OCI-LY3 (cell line): ENCODE measurements at regions not wholly inside any gene's neighbourhood (a gene's known extent, or its start where the extent isn't known, plus 50 kb on each side); places are given as distances from the start of the nearest gene placed in this dataset.

Experiments
- H2AFZ ChIP-seq: fragments of 200-600, 300-600 bp; shearing (Covaris generic); 2 replicates; pipeline ENCODE4 v1.6.0; 2014; ENCODE audit warnings: antibody characterized with exemption, low read depth, low read length
- H3K27ac ChIP-seq: fragments of 200-600, 300-600 bp; sonication (generic); 2 replicates; pipeline ENCODE4 v1.5.1; 2014; ENCODE audit warnings: mild to moderate bottlenecking, low read length, moderate library complexity, mixed read lengths
- H3K27me3 ChIP-seq: fragments of 200-600, 300-600 bp; sonication (generic); 2 replicates; pipeline ENCODE4 v1.6.1; 2014; ENCODE audit warnings: low read depth, low read length, mixed read lengths
- H3K36me3 ChIP-seq: fragments of 200-600, 300-600 bp; sonication (generic); replicated peaks from 2 replicates; pipeline ENCODE3; 2014; ENCODE audit warnings: low read depth, low read length, mixed read lengths
- H3K4me1 ChIP-seq: fragments of 300-600, 200-600 bp; sonication (generic); 2 replicates; pipeline ENCODE4 v1.6.1; 2014; ENCODE audit warnings: low read length, mixed read lengths
- H3K4me2 ChIP-seq: fragments of 200-600, 300-600 bp; sonication (generic); 2 replicates; pipeline ENCODE4 v1.6.1; 2014; ENCODE audit warnings: low read length, mixed read lengths
- H3K4me3 ChIP-seq: fragments of 300-600, 200-600 bp; sonication (generic); 2 replicates; pipeline ENCODE4 v1.5.1; 2014; ENCODE audit warnings: antibody characterized with exemption, mild to moderate bottlenecking, low read length, moderate library complexity
- H3K79me2 ChIP-seq: fragments of 300-600, 200-600 bp; shearing (Covaris generic); 2 replicates; pipeline ENCODE4 v1.6.1; 2014; ENCODE audit warnings: mild to moderate bottlenecking, low read length, mixed read lengths
- H3K9ac ChIP-seq: fragments of 300-600, 200-600 bp; shearing (Covaris generic); 2 replicates; pipeline ENCODE4 v1.6.0; 2014; ENCODE audit warnings: mild to moderate bottlenecking, low read length, moderate library complexity
- H3K9me3 ChIP-seq: fragments of 200-600, 300-600 bp; shearing (Covaris generic); 2 replicates; pipeline ENCODE4 v1.6.1; 2014; ENCODE audit warnings: low read length, mixed read lengths; ENCODE audit not compliant: insufficient read depth
- H4K20me1 ChIP-seq: fragments of 200-600, 300-600 bp; sonication (generic); 2 replicates; pipeline ENCODE4 v1.6.1; 2016; ENCODE audit warnings: low read length, mixed read lengths; ENCODE audit not compliant: insufficient read depth
- EZH2phosphoT487 ChIP-seq: fragments of 200-600 bp; shearing (Covaris generic); IDR thresholded peaks from 2 replicates; pipeline ENCODE4 v1.6.1; 2018; ENCODE audit warnings: antibody characterized with exemption, mixed run types, low read depth
- TF ChIP-seq, protein P1 (sequence below): fragments of 200-600, 300-600 bp; sonication (generic); IDR thresholded peaks from 2 replicates; pipeline ENCODE4 v1.5.1; 2014; ENCODE audit warnings: antibody characterized with exemption, low read length, low read depth

DNA sequence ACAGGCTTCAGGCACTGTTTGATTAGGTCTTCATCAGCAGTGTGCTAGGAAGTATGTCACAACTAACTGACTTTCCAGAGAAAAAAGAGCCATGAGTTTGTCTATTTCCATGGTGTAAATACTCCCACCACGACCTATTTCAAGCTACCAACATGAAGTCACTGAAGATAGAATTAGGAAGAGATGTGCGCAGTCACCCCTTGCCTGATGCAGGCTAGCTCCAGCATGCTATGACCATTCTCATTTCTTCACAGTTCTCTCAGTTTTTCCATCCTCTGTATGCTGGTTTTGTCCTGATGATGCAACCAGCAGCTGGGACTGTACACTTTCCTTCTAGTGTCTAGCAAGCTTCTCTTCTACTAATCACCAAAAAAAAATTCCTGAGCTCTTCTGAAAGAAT is 191.6 kb upstream of the NUDT4 start:
- Histone ChIP-seq H3K27ac (no peak overlapping the region), H3K27me3 (peaks cover 13% of the 10 kb centered on the region), H3K36me3 (no peaks in the 10 kb centered on the region), H2AFZ (no peak overlapping the region), H3K79me2 (no peaks in the 10 kb centered on the region), H3K4me2 (no peak overlapping the region), H3K4me1 (peaks cover 15% of the 10 kb centered on the region), H3K9me3 (no peaks in the 10 kb centered on the region), H3K4me3 (no peak overlapping the region), H3K9ac (no peak overlapping the region), H4K20me1 (no peaks in the 10 kb centered on the region)
- TF ChIP-seq, protein P1, sequence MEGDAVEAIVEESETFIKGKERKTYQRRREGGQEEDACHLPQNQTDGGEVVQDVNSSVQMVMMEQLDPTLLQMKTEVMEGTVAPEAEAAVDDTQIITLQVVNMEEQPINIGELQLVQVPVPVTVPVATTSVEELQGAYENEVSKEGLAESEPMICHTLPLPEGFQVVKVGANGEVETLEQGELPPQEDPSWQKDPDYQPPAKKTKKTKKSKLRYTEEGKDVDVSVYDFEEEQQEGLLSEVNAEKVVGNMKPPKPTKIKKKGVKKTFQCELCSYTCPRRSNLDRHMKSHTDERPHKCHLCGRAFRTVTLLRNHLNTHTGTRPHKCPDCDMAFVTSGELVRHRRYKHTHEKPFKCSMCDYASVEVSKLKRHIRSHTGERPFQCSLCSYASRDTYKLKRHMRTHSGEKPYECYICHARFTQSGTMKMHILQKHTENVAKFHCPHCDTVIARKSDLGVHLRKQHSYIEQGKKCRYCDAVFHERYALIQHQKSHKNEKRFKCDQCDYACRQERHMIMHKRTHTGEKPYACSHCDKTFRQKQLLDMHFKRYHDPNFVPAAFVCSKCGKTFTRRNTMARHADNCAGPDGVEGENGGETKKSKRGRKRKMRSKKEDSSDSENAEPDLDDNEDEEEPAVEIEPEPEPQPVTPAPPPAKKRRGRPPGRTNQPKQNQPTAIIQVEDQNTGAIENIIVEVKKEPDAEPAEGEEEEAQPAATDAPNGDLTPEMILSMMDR, result no peak
- no peak for TF ChIP-seq EZH2phosphoT487

DNA sequence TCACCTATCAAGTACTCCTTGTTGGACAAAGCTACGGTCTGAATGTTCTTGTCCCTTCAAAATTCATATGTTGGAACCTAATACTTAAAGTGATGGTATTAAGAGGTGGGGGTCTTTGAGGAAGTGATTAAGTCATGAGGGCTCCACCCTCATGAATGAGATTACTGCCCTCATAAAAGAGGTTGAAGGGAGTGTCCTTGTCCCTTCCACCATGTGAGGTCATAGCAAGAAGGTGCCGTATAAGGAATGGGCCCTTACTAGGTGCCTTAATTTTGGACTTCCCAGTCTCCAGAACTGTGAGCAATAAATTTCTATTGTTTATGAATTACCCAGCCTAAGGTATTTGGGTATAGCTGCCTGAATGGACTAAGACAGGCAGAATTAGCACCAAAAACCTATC is 191.1 kb upstream of the NUDT4 start:
- H3K36me3 ChIP-seq, result no peaks in the 10 kb centered on the region
- no peaks in the 10 kb centered on the region for H3K9me3 ChIP-seq
- H3K27ac ChIP-seq, result no peak overlapping the region
- H3K4me3 ChIP-seq, result no peak overlapping the region
- H3K4me2 ChIP-seq, result no peak overlapping the region
- peaks cover 15% of the 10 kb centered on the region for H3K4me1 ChIP-seq
- H3K9ac ChIP-seq, result no peak overlapping the region
- no peak overlapping the region for H2AFZ ChIP-seq
- peaks cover 13% of the 10 kb centered on the region for H3K27me3 ChIP-seq
- no peaks in the 10 kb centered on the region for H4K20me1 ChIP-seq
- TF ChIP-seq, protein P1, result no peak
- TF ChIP-seq EZH2phosphoT487, result no peak
- H3K79me2 ChIP-seq, result no peaks in the 10 kb centered on the region

DNA sequence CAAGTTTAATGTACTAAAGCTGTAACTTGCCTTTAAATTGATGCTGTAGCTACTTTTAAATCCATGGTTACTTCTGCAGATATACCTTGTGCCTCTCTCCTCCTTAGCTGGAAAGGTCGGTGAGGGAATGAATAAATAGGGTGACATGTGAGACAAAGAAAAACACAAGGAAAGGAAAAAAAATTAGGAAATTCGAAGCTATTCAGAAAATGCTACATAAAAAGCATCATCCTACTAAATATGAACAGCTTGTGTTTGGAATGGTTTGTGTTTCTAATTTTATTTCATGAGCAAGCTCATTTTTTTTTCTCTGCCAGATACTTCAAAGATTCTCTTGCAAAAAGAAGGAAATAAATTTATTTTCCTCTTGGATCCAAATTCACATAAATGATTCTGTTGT is 186.3 kb upstream of the NUDT4 start:
- Histone ChIP-seq H3K9me3 (no peaks in the 10 kb centered on the region), H3K79me2 (no peaks in the 10 kb centered on the region), H3K36me3 (no peaks in the 10 kb centered on the region), H3K4me3 (no peak overlapping the region), H3K4me2 (no peak overlapping the region), H3K4me1 (no peaks in the 10 kb centered on the region), H3K27ac (no peak overlapping the region), H2AFZ (no peak overlapping the region), H3K27me3 (peaks cover 8% of the 10 kb centered on the region), H3K9ac (no peak overlapping the region), H4K20me1 (no peaks in the 10 kb centered on the region)
- TF ChIP-seq, protein P1, result no peak
- no peak for TF ChIP-seq EZH2phosphoT487

DNA sequence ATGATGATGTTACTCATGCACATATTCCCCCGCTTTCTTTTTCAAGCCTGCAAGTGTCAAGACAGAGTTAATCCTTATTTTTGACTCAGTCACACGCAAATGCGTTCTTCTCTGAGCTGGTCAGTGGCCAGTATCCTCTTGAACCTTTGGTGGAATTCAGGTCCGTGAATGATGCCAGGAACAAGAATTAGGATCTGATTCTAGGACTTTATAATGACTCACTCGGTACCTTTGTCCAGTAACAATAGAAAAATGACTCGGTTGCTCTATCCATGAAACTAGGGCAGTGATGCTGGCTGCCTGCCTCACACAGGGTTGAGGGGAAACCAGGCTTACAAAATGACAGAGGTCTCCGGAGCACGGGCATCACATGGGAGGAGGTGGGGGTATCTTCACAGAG is 185.8 kb upstream of the NUDT4 start:
- H3K27ac ChIP-seq, result no peak overlapping the region

More for the DNA sequence above, 185.8 kb upstream of the NUDT4 start:
- Histone ChIP-seq H3K9me3 (no peaks in the 10 kb centered on the region), H3K36me3 (no peaks in the 10 kb centered on the region), H3K4me1 (no peaks in the 10 kb centered on the region), H3K79me2 (no peaks in the 10 kb centered on the region), H2AFZ (no peak overlapping the region), H3K4me2 (no peak overlapping the region), H3K27me3 (peaks cover 11% of the 10 kb centered on the region), H3K4me3 (no peak overlapping the region), H4K20me1 (no peaks in the 10 kb centered on the region), H3K9ac (no peak overlapping the region)
- TF ChIP-seq, protein P1, result no peak
- no peak for TF ChIP-seq EZH2phosphoT487
